HG02623 (cell line): ENCODE measurements at regions not wholly inside any gene's neighbourhood (a gene's known extent, or its start where the extent isn't known, plus 50 kb on each side); places are given as distances from the start of the nearest gene placed in this dataset.
"Not testable (repeated sequence)": the region's sequence is repeated elsewhere in the genome, so short reads cannot be mapped to it uniquely, and the experiment has no call there.

Experiments used
- ATAC-seq: cut with Tn5 transposase; IDR thresholded peaks from one replicate; pipeline ENCODE4 v1.9.1; 2021; ENCODE audit warnings: moderate library complexity; ENCODE audit not compliant: unreplicated experiment

DNA sequence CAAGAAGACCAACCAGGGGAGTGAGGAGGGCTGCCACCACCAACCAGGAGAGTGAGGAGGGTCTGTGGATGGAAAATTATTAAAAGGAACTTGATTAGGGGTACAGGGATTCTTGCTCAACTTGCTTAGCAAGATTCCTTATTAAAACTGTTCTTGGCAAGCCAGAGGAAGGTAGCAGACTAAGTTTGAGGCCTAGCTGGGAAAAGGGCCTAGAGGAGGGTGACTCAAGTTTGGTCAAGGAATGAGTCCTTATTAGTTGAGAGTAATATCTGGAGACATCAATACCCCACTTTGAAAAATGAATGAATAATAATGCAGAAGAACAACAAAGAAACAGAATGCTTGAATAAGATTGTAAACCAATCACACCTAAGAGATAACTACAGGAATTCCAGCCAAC, 612.4 kb upstream of the ZFP42 start:
- ATAC-seq, result no peak

DNA sequence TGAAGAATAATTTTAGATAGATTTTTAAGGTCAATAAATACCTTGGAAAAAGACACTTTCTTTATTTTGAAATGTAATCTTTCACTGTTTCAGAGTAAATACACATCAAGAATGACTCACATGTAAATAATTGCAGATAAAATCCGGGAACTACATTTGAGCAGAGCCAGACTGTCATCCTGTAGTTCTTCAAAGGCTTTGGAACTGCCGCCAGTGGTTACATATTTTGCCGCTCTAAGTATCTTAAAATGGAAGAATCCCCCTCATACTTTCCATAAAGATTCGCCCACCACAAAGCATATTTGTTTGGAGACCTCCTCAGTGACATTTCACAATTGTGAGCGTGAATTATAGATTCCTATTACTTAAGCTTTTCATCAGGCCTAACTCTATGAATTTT, 607.8 kb upstream of the ZFP42 start:
- ATAC-seq, result no peak

DNA sequence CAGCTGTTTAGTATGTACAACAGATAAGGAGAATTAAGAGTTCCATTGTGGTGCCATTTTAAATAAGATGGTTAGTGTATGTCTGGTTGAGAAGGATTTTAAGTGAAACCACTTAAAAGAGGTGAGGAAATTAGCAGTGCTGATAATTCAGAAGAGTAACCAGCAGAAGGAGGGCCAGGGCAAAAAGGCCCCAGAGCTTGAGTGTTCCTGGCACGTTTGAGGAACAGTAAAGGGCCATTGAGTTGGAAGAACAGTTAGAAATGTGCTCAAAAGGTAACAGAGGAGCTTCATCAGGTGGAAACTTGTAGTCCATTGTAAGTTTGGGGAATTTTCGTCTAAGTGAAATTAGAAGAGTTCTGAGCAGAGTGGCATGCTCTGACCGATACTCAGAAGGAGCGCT, 606.2 kb upstream of the ZFP42 start:
- no peak for ATAC-seq

DNA sequence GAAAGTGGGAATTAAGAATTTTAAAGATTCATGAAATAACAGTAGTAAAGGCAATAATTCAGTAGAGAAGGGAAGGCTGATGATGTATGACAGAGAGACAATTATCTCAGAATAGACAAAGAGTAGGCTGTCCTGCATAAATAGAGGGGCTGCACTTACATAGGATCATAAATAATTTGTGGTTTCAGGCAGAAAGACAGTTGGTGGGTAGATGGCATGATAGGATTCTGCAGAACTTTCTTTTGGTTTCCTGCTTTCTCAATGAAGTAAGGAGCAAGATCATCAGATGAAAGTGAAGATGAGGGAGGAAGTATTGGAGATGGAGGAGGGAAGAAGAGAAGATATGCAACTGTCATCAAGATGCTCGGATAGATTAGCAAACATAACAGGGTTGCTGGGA, 604.9 kb upstream of the ZFP42 start:
- ATAC-seq, result no peak

DNA sequence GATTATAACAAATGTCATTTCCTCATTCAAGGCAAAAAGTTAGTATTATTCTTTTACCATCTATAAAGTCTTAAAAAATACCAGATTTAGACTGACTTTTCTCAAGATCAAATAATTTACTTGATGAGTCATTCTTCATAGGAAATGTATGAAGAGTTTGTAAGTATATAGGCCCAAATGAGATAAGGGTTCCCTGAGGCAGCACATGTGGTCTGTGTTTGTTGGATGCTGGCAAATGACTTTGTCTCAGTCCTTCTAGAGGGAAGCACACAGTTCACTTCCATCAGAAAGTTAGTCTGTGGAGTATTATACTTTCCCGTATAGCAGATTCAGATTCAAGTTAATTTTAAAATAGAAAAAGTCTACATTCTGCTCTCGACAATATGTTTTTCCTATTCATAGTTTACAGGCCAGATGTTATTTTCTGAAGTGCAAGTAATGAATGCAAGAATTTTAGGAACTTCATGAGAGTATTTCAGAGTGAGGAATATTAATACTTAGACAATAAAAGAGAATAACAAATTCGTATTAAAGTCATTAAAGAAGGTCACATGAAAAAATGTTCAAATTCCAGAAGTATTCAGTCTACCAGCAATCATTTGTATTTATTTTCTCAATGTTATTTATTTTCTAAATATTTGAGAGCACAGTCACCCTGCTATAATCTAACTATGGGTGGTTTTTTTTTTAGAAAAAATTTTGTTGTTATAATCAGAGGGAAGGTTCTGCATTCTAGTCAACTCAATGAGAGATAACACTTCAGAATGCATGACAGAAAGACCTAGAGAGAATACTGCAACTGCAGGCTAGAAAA, 601.8 kb upstream of the ZFP42 start:
- no peak for ATAC-seq

DNA sequence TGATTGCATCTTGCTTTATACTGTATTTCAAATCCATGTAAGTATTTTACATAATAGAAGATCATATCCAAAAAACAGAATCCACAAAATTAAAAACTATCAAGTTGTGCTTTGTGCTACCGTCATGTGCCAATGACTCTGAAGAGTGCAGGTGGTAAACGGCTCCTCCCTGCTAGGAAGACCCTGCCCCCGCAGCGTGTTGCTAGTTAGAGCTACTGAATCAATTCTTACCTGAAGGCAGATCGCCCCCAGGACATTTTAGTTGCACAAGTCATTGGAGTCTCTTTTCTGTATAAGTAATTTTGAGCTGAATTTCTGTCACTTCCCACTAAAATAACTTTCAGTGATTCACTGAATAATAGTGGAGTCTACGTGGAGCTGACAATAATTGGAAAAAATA, 599.5 kb upstream of the ZFP42 start:
- no peak for ATAC-seq

DNA sequence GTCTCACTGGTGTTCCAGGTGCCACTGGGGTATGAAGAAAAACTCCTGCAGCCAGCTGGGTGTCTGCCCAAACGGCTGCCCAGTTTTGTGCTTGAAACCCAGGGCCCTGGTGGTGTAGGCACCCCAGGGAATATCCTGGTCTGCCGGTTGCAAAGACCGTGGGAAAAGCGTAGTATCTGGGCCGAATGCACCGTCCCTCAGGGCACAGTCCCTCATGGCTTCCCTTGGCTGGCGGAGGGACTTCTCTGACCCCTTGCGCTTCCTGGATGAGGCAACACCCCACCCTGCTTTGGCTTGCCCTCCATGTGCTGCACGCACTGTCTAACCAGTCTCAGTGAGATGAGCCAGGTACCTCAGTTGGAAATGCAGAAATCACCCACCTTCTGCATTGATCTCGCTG, 587.1 kb upstream of the ZFP42 start:
- ATAC-seq, result not testable (repeated sequence)

DNA sequence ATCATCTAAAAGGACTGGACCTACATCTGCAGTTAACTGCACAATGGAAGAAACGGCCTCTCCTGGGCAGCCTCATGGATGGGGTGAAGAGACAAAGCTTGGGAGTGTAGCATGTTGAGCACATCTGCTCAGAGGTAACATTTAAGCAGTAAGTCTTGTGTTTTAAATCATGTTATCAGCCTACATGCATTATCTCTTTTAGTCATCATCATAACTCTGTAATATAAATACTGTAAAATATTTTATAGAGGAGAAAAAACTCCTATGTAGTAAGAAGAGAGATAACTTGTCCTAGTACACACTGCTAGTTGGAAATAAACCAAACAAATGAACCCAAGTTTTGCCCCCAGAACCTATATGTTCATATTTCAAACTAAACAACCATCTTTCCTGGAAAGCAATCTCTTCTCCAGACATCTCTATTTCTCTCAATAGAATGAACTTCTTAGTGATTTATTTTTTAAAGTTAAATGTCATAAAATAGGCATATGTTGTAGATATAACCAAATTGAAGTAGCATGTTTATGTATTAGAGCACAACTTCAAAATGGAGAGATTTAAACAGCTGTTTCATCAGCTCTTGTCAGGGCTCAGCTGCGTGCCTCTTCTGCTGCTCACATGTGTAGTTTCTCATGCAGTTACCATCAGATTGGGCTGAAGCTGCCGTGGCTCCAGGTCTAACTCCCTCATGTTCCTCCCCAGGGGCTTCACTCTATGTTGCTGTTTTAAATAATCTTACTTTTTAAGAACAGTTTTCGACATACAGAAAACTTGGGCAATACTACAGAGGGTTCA, 581.8 kb upstream of the ZFP42 start:
- ATAC-seq, result no peak

DNA sequence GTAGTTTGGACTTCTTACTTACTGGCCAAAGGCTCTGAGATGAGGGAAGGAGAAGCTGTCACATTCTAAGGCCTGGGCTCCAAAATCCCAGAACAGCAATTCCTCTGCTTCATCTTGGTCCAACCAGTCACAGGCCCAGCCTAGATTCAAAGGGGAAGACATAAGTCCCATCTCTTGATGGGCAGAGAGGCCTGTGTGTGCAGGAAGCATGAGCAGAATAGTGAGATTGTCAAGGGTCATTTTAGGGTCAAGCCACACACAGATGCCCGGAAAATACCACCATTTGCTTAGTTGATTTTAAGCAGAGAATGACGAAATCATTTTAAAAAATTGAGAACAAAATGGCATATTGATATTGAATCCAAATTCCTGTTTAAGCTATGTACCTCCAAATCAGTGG, 580.9 kb upstream of the ZFP42 start:
- ATAC-seq, result no peak

DNA sequence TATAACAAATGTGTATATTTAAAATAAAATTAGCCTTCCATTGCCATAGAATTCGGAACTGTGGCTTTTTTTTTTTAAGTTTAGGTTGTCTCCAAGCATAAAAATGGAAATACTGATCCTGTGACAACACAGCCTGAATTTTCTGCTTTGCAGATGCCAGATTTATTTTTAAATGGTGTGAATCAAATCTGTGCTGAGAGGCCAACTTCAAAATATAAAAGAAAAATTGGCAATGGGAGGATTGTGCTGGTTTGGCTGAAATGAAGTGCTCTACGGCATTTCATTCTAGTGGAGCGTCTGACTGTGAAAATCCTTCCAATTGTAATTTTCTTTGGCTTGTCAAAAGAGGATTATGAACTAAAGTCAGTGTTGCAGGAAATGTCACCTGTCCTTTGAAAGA, 580.3 kb upstream of the ZFP42 start:
- no peak for ATAC-seq

DNA sequence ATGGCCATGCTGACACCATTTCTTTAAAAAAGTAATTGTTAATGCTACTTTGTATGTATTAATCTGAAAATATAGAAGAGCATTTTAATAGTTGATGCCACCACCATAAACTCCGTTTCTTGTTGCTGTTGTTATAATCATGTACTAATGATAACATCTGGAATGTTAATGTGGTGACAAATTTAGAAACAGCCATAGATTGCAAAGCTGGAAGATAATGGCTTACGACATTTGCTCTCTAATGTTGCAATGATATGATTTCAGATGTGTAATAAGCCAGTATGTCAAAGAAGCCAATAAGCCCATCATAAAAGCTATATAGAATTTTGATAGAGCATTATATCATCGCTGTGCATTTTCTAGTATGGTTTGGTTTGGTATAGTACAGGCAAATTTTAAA, 579.4 kb upstream of the ZFP42 start:
- ATAC-seq, result no peak

DNA sequence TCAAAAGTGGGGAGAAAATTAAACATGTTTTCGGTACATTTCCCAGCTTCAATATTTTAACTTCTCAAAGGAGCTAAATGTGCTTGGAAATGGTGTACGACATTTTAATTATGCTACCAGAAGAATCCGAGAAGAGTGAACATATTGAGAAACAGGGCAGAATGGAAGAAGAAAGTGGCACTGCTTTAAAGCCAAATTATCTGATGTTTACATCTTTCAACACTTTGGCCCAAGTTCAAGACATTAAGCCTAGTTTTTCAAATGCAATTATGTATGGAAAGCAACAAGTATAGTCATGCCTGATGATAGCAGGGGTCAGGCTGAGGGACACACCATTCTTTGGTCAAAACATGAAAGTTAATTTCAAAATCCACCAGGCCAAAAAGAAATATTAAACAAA, 577.9 kb upstream of the ZFP42 start:
- ATAC-seq, result no peak

DNA sequence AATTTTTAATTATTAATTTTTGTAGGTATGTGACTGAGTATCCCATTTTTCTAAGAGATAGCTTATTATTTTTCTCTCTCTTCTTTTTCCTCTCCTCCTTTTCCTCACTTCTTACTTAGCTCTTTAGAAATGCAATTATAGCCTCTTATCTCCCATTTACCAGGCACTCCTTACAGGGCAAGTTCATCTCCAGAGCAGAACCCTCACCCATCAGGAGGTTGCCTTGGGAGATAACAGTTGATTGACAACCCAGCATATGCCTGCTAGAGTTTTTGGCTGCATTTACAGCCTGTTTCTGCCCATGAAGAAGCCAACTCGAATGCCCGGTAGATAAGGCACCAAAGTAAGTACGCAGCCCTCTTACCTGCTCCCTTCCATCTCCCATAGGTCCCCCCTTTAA, 572.9 kb upstream of the ZFP42 start:
- no peak for ATAC-seq

DNA sequence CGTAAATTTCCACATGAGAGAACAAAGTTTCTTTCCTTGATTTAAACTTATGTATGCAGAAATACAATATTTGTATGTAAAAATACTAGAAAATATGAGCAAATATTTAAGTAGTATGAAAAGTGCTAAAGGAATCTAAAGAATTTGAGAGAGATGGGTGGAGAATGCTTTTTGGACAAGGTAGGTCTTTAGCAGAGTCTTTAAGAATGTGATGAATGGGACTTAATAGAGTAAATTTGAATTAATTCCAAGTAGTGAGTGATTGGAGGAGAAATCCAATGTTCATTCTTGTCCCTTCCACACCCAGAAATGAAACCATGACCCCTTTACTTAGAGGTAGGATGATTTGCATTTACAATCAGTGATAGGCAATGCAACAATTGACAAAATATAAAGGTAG, 570.9 kb upstream of the ZFP42 start:
- no peak for ATAC-seq

DNA sequence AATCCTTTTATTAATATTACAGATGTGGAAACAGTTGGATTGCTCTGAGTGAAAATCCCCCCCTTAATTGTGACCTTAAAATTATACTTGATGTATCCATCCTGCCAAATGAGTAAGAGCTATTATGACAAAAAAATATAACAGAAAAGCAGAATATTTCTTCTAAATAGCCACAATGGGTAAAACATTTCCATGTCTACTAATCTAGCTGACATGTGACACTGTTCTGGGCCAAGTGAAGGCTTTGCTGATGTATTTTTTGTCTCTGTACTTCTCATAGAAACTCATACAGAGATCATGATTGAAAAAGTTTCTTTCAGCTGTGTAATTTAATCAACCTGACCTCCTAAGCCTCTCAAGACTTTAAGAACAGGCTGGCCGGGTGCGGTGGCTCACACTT, 569.1 kb upstream of the ZFP42 start:
- ATAC-seq, result no peak

DNA sequence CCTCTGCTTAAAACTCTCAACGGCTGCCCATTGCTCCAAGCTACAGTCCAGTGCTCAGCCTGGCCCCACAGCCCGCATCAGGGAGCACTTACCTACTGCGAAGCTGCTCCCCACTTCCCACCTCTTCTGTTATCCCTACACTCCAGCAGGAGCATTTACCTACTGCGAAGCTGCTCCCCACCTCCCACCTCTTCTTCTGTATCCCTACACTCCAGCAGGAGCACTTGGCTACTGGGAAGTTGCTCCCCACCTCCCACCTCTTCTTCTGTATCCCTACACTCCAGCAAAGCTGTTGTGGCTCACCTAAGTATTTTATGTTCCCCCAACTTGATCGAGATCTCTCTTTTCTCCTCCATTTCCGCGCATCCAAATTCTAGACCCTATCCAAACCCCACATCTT, 563.3 kb upstream of the ZFP42 start:
- ATAC-seq, result no peak

DNA sequence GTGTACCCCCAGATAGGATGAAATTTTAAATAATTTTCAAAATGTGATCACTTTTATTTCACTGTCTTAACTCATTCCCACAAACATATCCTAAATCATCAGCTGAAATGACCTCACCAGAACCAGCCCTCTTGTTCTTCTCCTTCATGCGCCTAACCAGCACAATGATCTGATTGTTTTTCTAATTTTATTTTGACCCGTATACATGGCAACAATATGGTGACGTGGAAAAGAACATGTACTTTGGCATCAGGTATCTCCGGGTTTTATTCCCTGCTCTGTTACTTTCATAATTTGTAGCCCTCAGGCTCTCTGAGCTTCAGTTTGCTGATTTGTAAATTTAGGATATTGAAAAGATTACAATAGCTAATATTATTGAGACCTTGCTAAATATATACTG, 562.4 kb upstream of the ZFP42 start:
- ATAC-seq, result no peak

DNA sequence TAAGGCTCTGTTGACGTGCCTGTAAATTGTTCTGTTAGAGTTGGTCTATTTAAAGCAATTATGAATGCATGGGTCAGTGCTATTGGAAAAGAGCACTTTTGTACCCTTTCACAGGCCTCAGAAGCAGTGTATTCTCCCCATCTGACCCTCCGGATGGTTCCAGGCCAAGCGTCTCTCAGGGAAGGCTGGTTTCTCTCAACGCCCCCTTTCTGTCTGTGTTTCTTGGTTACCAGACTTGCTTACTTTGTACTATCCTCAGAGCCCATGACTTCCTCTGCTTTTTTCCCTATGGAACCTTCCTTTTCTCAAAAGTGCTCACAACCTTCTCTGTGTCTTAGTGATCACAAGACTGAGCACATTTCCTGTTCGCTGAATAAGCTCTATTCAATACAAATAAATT, 559.3 kb upstream of the ZFP42 start:
- no peak for ATAC-seq

DNA sequence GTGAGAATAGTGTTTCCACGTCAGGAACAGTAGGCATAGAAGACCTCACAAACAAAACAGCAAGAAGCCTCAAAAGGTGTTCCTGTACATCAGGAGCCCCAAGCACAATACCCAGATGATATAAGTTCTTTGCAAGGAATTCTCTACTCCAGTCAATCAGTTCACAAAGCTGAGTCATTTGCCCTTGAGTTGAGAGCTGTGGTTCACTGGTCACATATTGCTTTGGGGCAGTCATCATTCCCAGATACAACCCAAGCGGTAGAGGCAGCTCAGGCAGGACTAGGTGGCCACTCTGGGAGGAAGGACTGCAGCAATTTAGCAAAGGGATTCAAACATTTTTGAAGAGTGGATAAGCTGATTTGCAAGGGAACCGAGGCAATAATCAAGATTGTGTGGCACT, 551.5 kb upstream of the ZFP42 start:
- ATAC-seq, result no peak

DNA sequence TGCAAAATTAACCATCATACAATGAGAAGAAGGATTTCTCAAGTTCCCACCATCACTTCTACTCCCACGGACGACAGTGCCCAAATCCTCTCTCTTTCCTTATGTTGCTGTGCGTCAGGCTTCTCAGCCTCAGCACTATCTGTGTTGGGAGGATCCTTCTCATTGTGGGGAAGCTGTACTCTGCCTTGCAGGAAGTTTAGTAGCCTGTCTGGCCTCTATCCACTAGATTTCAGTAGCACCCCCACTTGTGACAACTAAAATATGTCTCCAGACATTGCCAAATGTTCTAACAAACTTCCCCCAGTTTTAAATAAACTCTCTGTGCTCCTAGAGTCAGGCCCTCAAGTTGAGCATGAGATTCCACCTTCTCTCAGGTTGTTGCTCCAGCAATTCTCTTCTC, 545.9 kb upstream of the ZFP42 start:
- no peak for ATAC-seq

DNA sequence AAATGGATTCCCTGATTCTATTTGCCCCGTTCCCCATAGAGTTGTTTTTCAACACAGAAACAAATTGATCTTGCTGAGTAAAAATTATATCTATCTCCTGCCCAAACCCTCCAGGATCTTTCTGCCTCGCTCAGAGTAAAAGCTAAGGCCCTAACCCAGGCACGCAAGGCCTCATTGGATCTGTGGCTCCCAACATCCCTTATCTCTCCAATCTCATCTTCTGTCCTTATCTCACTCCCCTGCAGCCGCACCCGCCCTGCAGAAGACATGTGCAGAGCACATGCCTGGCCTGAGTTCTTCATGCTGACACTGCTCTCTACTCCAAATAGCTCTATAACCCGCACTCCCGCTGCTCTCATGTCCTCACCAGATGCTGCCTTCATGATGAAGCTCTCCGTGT, 543.8 kb upstream of the ZFP42 start:
- no peak for ATAC-seq

DNA sequence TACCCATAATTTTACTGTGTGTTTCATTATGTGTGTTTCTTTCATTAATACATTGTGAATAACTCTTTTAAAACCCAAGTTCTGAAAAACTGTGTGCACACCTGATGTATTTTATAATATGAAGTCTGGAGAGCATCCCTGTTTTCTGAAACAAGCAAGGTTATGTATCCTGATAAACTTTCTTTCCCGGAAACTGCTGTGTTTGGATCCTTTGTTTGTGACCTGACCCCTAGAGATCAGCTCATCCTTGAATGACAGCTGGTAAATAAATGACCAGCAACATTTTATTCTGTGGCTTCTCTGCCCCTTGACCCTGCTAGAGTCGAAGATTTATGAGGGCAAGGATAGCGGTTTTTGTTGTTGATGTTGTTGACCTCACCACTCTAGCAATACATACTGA, 535.6 kb upstream of the ZFP42 start:
- ATAC-seq, result no peak

DNA sequence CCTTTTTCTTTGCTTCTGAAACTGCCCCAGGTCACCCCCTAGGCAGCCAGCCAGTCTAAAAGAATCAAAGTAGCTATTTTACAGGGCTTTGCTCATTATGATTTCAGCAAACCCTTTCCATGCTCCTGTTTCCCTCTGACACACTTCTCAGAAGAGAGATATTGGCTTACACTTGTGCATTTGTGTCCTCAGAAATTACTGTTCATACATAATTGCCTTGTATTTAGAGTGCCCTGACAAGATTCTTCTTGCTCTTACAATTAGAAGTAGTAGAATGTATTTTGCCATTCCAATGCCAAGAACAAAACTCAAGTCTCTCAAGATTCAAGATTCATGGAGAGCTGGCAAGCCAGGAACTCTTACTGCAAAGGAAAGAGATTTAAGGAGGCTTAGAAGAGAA, 531.0 kb upstream of the ZFP42 start:
- no peak for ATAC-seq
